ENCODE measurements at regions not wholly inside any gene's neighbourhood (a gene's known extent, or its start where the extent isn't known, plus 50 kb on each side); places are given as distances from the start of the nearest gene placed in this dataset.
A peak's percentile ranks its signal among the peaks of the same experiment; 100 is the strongest.

DNA sequence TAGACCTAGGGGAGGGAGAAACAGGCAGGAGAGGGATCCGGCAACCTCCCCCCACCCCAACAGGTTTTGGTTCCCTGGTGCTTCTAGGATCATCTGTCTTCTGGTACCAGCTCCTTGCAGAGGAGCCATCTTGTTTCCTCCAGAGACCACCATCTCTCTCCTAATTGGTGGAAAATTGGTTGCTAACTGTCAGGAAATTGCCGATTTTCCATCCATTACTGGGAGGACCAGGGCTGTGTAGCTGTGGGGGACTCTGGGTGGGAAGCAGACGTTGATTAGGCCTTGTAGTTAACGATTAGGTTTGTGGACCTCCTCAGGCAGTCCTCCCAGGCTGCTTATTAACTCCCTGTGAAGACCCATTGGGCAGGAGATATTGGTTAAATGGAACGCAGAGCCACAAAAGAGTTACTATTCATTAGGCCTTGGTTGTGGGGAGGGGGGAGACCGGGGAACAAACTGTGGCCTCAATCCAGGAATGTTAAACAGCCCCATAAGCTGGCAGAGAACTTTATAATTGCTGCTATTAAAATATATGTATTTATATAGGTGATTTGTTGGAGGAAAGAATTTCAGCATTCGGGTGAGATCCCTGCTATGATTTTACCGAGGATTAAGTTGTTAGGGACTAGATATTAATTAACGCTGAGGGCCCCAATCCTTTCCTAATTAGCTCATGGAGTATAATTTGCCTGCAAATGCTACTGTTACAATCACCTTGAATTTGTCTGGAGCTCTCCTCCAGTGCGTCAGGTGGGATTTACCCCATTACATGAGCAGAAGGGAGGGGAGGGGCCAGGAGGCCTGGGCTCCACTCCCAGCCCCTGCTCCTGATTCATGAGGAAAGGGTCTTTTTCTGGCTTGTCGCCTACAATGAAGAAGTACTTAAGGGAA, 61.2 kb upstream of the TRABD2B start:
- Histone ChIP-seq H3K27me3 (ENCODE audit: control insufficient read depth, insufficient read depth, low read length) (peaks cover 30% of the 10 kb centered on the region), H3K36me3 (ENCODE audit: control insufficient read depth, insufficient read depth, low read length) (no peaks in the 10 kb centered on the region), H3K4me3 (ENCODE audit: low read depth, low read length) (no peak overlapping the region), H3K4me1 (ENCODE audit: control insufficient read depth, insufficient read depth, low read length) (no peaks in the 10 kb centered on the region), H3K27ac (ENCODE audit: low read depth, low read length) (no peak overlapping the region), H3K9me3 (ENCODE audit: control insufficient read depth, insufficient read depth, low read length) (no peaks in the 10 kb centered on the region)
- WGBS (ENCODE audit: insufficient coverage), result 71% methylated on average over 2 of the region's 11 CpGs
- peak in 1 of 6 donors; percentile 60 for DNase-seq (ENCODE audit: low read depth in 4 of 6, low spot score in 6 of 6)

DNA sequence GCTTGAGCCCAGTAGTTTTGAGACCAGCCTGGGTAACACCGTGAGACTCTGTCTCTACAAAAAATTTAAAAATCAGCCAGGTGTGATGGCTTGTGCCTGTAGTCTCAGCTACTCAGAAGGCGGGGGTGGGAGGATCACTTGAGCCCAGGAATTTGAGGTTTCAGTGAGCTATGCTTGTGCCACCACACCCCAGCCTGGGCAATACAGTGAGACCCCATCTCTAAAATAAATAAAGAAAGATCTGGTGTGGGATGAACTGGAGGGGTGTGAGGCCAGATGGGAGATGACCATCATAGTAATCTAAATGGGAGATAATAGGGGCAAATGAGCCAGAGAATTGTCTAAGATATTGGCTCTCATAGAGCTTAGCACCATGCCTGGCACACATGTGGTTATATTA, 60.1 kb upstream of the TRABD2B start:
- Histone ChIP-seq H3K9me3 (ENCODE audit: control insufficient read depth, insufficient read depth, low read length) (no peaks in the 10 kb centered on the region), H3K36me3 (ENCODE audit: control insufficient read depth, insufficient read depth, low read length) (no peaks in the 10 kb centered on the region), H3K4me3 (ENCODE audit: low read depth, low read length) (no peak overlapping the region), H3K4me1 (ENCODE audit: control insufficient read depth, insufficient read depth, low read length) (peaks cover 6% of the 10 kb centered on the region), H3K27me3 (ENCODE audit: control insufficient read depth, insufficient read depth, low read length) (peaks cover 30% of the 10 kb centered on the region), H3K27ac (ENCODE audit: low read depth, low read length) (no peak overlapping the region)
- DNase-seq (ENCODE audit: low read depth in 4 of 6, low spot score in 6 of 6), result no peak
- 100% methylated on average over 1 of the region's 2 CpGs for WGBS (ENCODE audit: insufficient coverage)

DNA sequence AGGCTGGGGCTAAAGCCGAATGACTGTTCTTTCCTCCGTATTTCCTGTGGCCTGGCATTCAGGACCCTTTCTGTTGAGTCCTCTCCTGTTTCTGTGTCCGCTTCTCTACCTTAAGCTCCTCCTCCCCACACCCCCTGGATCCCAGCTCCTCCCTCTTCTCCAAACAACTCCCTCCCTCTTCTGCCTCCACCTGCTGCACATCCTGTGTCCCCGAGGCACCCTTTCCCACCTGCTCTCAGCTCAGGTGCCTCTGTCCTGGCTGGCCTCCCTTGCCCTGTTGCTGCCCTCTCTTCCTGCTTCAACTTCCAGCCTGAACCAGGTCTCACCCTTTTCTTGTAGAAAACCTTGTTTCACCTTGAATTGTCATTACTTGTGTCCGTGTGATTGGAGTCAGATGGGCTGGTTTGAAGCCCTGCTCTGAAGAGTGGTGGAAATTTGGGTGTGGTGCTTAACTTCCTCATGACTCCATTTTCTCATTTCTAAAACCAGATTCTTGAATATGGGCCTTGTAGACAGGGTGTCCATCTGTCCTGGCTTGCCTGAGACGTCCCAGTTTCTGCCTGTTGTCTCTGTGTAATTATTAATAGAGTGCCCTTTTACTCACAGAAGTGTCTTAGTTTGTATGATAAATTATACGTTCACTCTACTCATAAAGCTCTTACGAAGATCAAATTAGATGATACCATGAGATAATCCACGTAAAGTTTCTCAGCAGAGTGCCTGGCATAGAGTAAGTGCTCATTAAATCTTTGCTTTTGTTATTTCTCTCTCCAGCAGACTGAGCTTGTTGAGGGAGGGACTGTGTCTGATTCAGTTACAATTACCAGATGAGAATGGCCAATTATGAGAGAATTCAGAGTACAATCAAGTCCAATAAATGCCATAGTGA, 58.9 kb upstream of the TRABD2B start:
- H3K4me1 ChIP-seq (ENCODE audit: control insufficient read depth, insufficient read depth, low read length), result peaks cover 15% of the 10 kb centered on the region
- no peak overlapping the region for H3K4me3 ChIP-seq (ENCODE audit: low read depth, low read length)
- no peaks in the 10 kb centered on the region for H3K9me3 ChIP-seq (ENCODE audit: control insufficient read depth, insufficient read depth, low read length)
- peaks cover 30% of the 10 kb centered on the region for H3K27me3 ChIP-seq (ENCODE audit: control insufficient read depth, insufficient read depth, low read length)
- WGBS (ENCODE audit: insufficient coverage), result 71% methylated on average over 4 of the region's 9 CpGs
- H3K27ac ChIP-seq (ENCODE audit: low read depth, low read length), result no peak overlapping the region
- H3K36me3 ChIP-seq (ENCODE audit: control insufficient read depth, insufficient read depth, low read length), result no peaks in the 10 kb centered on the region
- DNase-seq (ENCODE audit: low read depth in 4 of 6, low spot score in 6 of 6), result no peak

DNA sequence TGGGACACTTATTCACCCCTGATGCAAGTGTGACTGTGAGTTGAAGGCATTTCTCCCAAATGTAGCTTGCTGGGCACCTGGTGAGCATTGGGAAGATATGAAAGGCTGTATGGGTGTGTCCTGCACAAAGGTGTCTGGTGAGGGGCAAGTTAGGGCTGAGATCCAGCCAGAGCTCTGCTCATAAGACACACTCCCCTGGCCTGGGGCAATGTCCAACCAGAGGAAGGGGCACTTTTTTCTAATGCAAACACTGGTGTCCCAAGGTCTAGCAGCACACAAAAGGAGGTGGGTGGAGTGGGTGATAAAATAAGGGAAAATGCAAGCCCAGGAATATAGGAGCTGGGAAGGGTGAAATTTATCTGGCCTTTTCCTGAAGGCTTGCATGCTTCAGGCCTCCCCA, 57.0 kb upstream of the TRABD2B start:
- DNase-seq (ENCODE audit: low read depth in 4 of 6, low spot score in 6 of 6), result no peak
- H3K27me3 ChIP-seq (ENCODE audit: control insufficient read depth, insufficient read depth, low read length), result peaks cover 22% of the 10 kb centered on the region
- H3K9me3 ChIP-seq (ENCODE audit: control insufficient read depth, insufficient read depth, low read length), result no peaks in the 10 kb centered on the region
- H3K4me1 ChIP-seq (ENCODE audit: control insufficient read depth, insufficient read depth, low read length), result peaks cover 15% of the 10 kb centered on the region
- no peak overlapping the region for H3K27ac ChIP-seq (ENCODE audit: low read depth, low read length)
- H3K4me3 ChIP-seq (ENCODE audit: low read depth, low read length), result no peak overlapping the region
- H3K36me3 ChIP-seq (ENCODE audit: control insufficient read depth, insufficient read depth, low read length), result no peaks in the 10 kb centered on the region

DNA sequence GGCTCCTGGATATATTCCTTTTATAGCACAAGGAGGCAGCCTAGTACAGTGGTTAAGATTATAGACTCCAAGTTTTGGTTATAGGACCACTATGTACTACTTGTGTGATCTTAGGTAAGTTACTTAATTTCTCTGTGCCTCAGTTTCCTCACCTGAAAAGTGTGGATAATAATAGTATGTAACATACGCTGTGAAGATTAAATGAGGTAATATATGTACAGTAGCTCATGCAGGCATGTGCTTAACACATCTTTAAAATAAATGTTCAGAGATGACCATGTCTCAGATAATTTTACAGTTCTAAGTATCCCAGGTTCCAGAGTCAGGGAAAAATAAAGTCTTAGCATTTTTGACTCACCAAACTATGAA, 55.7 kb upstream of the TRABD2B start:
- peaks cover 23% of the 10 kb centered on the region for H3K27me3 ChIP-seq (ENCODE audit: control insufficient read depth, insufficient read depth, low read length)
- H3K9me3 ChIP-seq (ENCODE audit: control insufficient read depth, insufficient read depth, low read length), result no peaks in the 10 kb centered on the region
- peaks cover 20% of the 10 kb centered on the region for H3K4me1 ChIP-seq (ENCODE audit: control insufficient read depth, insufficient read depth, low read length)
- H3K36me3 ChIP-seq (ENCODE audit: control insufficient read depth, insufficient read depth, low read length), result no peaks in the 10 kb centered on the region
- DNase-seq (ENCODE audit: low read depth in 4 of 6, low spot score in 6 of 6), result no peak
- WGBS (ENCODE audit: insufficient coverage), result no CpG with 5 or more reads among the region's 1 CpG
- H3K27ac ChIP-seq (ENCODE audit: low read depth, low read length), result no peak overlapping the region
- no peak overlapping the region for H3K4me3 ChIP-seq (ENCODE audit: low read depth, low read length)

DNA sequence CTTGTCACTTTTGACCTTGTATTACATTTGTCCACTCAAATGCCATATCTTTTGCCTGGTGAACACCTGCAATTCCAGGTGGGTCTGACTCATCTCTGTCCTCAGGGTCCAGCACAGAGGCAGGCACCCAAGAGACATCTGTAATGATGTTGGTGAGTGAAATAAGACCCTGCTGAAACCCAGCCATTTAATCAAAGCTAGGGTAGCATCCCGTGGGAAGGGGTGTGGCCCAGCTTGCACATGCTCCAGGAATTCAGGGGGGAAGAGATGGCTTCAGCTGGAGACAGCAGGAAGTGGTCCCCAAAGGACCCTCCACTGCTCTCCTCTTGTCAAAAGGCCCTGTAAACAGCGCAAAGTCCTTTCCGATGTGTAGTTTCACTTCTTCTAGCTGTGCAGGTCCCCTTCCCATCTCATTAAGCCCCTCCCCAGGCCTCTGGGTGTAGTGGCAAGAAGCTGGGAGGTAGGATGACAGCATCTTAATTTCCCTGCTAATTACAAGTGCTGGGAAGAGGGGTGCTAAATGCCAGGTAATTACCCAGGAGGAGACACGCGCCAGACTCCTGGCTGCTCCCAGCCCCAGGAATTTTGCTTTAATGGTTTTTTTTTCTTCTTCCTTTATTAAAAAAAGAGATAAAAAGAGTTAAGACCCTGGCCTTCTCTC, 54.4 kb upstream of the TRABD2B start:
- Histone ChIP-seq H3K4me1 (ENCODE audit: control insufficient read depth, insufficient read depth, low read length) (peaks cover 20% of the 10 kb centered on the region), H3K9me3 (ENCODE audit: control insufficient read depth, insufficient read depth, low read length) (no peaks in the 10 kb centered on the region), H3K27me3 (ENCODE audit: control insufficient read depth, insufficient read depth, low read length) (peaks cover 20% of the 10 kb centered on the region), H3K27ac (ENCODE audit: low read depth, low read length) (no peak overlapping the region), H3K36me3 (ENCODE audit: control insufficient read depth, insufficient read depth, low read length) (no peaks in the 10 kb centered on the region), H3K4me3 (ENCODE audit: low read depth, low read length) (no peak overlapping the region)
- peak in 1 of 6 donors; percentile 76 for DNase-seq (ENCODE audit: low read depth in 4 of 6, low spot score in 6 of 6)
- WGBS (ENCODE audit: insufficient coverage), result 29% methylated on average over 1 of the region's 5 CpGs

DNA sequence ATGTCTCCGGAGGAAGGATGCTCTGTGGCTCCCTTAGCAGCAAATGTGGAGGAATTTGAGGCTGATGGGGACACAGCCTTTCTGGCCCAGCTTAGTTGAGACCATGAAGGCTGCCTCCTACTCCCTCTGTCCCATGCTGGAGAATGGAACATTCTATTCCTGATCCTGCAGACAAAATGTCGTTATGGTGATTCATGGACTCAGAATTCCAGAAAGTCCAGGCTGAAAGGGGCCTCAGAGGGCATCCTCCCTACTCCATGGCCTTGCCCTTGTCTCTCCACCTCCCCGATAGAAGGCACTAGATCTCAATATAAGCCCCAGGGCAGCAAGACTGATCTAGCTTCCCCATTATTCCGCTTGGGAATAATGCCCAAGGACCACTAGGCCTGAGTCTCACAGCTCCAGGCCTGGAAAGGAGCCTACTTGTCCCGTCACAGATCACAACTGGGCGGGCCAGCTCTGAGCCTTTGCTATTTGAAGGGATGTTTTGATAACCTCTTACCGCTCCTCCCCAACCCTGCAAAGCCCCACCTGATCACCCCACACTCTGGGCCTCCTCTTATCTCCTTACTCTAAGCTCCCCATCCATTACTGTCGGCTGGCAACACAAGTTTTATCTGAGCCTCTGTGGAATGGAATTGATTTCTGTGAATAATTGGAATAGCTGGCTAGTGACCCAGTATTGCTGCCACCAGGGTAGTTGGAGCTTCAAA, 52.8 kb upstream of the TRABD2B start:
- 87% methylated on average over 3 of the region's 8 CpGs for WGBS (ENCODE audit: insufficient coverage)
- peaks cover 20% of the 10 kb centered on the region for H3K4me1 ChIP-seq (ENCODE audit: control insufficient read depth, insufficient read depth, low read length)
- no peak for DNase-seq (ENCODE audit: low read depth in 4 of 6, low spot score in 6 of 6)
- H3K36me3 ChIP-seq (ENCODE audit: control insufficient read depth, insufficient read depth, low read length), result no peaks in the 10 kb centered on the region
- no peak overlapping the region for H3K27ac ChIP-seq (ENCODE audit: low read depth, low read length)
- H3K4me3 ChIP-seq (ENCODE audit: low read depth, low read length), result no peak overlapping the region
- peaks cover 11% of the 10 kb centered on the region for H3K27me3 ChIP-seq (ENCODE audit: control insufficient read depth, insufficient read depth, low read length)
- no peaks in the 10 kb centered on the region for H3K9me3 ChIP-seq (ENCODE audit: control insufficient read depth, insufficient read depth, low read length)

DNA sequence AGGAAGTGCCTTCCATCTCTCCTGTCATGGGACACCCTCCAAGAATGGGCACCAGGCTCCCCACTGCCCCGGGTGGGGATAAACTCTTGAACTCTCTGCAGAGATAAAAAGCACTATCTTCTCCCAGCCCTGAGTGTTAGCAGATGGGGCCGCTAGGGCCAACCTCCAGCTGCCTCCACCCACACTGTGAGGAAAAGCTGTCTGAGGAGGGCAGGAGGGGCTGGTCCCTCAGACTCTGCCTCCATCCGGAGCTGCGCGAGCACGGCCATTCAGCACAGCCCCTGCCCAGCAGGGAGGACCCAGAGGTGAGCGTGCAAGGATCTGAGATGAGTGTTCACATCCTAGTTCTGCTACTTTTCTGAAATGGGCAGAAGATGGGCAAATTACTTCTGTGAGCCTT, 51.8 kb upstream of the TRABD2B start:
- Histone ChIP-seq H3K27ac (ENCODE audit: low read depth, low read length) (no peak overlapping the region), H3K4me3 (ENCODE audit: low read depth, low read length) (no peak overlapping the region)
- WGBS (ENCODE audit: insufficient coverage), result 66% methylated on average over 6 of the region's 7 CpGs

DNA sequence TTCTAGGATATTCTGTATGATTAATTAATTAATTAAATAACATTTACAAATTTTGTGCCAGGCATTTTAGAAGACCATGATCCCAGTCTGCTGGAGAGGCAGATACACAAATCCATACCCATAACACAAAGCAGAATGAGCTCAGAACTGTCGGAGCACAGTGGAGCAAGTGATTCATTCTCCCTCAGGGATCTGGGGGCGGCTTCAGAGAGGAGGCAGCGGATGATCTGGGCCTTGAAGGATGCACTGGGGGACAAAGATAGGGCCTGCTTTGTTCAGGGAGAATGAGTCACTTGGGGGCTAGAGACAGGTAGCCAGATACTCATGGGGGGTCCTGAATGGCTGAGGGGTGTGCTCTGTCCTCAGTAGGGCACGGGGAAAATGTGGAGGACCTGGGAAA, 50.9 kb upstream of the TRABD2B start:
- no peak for DNase-seq (ENCODE audit: low read depth in 4 of 6, low spot score in 6 of 6)
- H3K36me3 ChIP-seq (ENCODE audit: control insufficient read depth, insufficient read depth, low read length), result no peaks in the 10 kb centered on the region
- H3K27ac ChIP-seq (ENCODE audit: low read depth, low read length), result no peak overlapping the region
- no peak overlapping the region for H3K4me3 ChIP-seq (ENCODE audit: low read depth, low read length)
- peaks cover 20% of the 10 kb centered on the region for H3K4me1 ChIP-seq (ENCODE audit: control insufficient read depth, insufficient read depth, low read length)
- WGBS (ENCODE audit: insufficient coverage), result 78% methylated on average over 3 of the region's 4 CpGs
- no peaks in the 10 kb centered on the region for H3K9me3 ChIP-seq (ENCODE audit: control insufficient read depth, insufficient read depth, low read length)
- H3K27me3 ChIP-seq (ENCODE audit: control insufficient read depth, insufficient read depth, low read length), result peaks cover 7% of the 10 kb centered on the region

More for the DNA sequence above, 51.8 kb upstream of the TRABD2B start:
- Histone ChIP-seq H3K27me3 (ENCODE audit: control insufficient read depth, insufficient read depth, low read length) (peaks cover 7% of the 10 kb centered on the region), H3K36me3 (ENCODE audit: control insufficient read depth, insufficient read depth, low read length) (no peaks in the 10 kb centered on the region), H3K4me1 (ENCODE audit: control insufficient read depth, insufficient read depth, low read length) (peaks cover 20% of the 10 kb centered on the region), H3K9me3 (ENCODE audit: control insufficient read depth, insufficient read depth, low read length) (no peaks in the 10 kb centered on the region)
- no peak for DNase-seq (ENCODE audit: low read depth in 4 of 6, low spot score in 6 of 6)
